ENCODE measurements at regions not wholly inside any gene's neighbourhood (a gene's known extent, or its start where the extent isn't known, plus 50 kb on each side); places are given as distances from the start of the nearest gene placed in this dataset.

DNA sequence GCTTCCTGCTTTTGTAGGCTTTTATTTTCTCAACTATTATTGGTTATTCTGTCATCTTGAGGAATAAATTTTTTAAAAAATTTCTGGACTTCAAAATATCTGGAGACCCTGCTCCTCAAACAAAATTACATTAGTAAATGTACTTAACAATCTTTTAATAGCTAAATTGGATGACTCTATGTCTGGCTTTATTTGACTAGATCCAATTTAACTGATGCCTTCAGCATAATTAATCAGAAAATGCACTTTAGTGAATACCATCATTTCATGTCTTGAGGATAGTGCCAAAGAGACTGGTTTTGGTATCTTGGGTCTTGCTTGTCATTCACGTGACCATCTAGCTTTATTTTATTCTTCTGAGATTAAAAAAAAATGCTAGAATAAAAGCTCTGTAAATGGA lies 1301.2 kb downstream of the JRKL start:
- no peak overlapping the region for H3K9ac ChIP-seq
- no peaks in the 10 kb centered on the region for H3K9me2 ChIP-seq
- H3K4me2 ChIP-seq = no peak overlapping the region
- ChIA-PET CTCF (no interaction called here), POLR2A (no interaction called here)
- no peaks in the 10 kb centered on the region for H3K4me1 ChIP-seq (ENCODE audit: control insufficient read depth in 1 of 2, insufficient read depth in 2 of 2, low read depth in 1 of 2, low read length in 1 of 2)
- TF ChIP-seq, protein P1, sequence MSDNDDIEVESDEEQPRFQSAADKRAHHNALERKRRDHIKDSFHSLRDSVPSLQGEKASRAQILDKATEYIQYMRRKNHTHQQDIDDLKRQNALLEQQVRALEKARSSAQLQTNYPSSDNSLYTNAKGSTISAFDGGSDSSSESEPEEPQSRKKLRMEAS (IDR thresholded peaks at IDR 0.05; ENCODE audit: low read depth) = no peak
- TF ChIP-seq TEAD4 (IDR thresholded peaks at IDR 0.05; ENCODE audit: borderline replicate concordance, insufficient read depth) = no peak
- no peak for TF ChIP-seq JUND (IDR thresholded peaks at IDR 0.05)
- no peak for TF ChIP-seq FOXM1 (IDR thresholded peaks at IDR 0.05; ENCODE audit: low read depth)
- TF ChIP-seq, protein P2, sequence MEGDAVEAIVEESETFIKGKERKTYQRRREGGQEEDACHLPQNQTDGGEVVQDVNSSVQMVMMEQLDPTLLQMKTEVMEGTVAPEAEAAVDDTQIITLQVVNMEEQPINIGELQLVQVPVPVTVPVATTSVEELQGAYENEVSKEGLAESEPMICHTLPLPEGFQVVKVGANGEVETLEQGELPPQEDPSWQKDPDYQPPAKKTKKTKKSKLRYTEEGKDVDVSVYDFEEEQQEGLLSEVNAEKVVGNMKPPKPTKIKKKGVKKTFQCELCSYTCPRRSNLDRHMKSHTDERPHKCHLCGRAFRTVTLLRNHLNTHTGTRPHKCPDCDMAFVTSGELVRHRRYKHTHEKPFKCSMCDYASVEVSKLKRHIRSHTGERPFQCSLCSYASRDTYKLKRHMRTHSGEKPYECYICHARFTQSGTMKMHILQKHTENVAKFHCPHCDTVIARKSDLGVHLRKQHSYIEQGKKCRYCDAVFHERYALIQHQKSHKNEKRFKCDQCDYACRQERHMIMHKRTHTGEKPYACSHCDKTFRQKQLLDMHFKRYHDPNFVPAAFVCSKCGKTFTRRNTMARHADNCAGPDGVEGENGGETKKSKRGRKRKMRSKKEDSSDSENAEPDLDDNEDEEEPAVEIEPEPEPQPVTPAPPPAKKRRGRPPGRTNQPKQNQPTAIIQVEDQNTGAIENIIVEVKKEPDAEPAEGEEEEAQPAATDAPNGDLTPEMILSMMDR (IDR thresholded peaks at IDR 0.05) = no peak
- no peak for TF ChIP-seq FOSL2 (IDR thresholded peaks at IDR 0.05; ENCODE audit: borderline replicate concordance, low read depth)
- no peaks in the 10 kb centered on the region for H3K79me2 ChIP-seq (ENCODE audit: insufficient read depth)
- no peaks in the 10 kb centered on the region for H3K9me3 ChIP-seq
- no peaks in the 10 kb centered on the region for H3K36me3 ChIP-seq (replicated peaks in 1 of 2; ENCODE audit: control insufficient read depth in 1 of 2, insufficient read depth in 2 of 2, low read length in 1 of 2)
- no peak overlapping the region for H3K4me3 ChIP-seq (ENCODE audit: low read depth in 2 of 2, low read length in 1 of 2)
- H3K27ac ChIP-seq (ENCODE audit: low read depth in 2 of 2, low read length in 1 of 2) = no peak overlapping the region
- WGBS (ENCODE audit: low lambda C conversion rate) = 18% methylated on average over 1 of the region's 1 CpG
- H3K27me3 ChIP-seq (ENCODE audit: insufficient read depth) = no peaks in the 10 kb centered on the region
- no peak overlapping the region for H2AFZ ChIP-seq (ENCODE audit: low read depth)
- no peak for DNase-seq
- H3F3A ChIP-seq (replicated peaks; ENCODE audit: insufficient read depth) = no peaks in the 10 kb centered on the region
- no peaks in the 10 kb centered on the region for H4K20me1 ChIP-seq (ENCODE audit: insufficient read depth)

DNA sequence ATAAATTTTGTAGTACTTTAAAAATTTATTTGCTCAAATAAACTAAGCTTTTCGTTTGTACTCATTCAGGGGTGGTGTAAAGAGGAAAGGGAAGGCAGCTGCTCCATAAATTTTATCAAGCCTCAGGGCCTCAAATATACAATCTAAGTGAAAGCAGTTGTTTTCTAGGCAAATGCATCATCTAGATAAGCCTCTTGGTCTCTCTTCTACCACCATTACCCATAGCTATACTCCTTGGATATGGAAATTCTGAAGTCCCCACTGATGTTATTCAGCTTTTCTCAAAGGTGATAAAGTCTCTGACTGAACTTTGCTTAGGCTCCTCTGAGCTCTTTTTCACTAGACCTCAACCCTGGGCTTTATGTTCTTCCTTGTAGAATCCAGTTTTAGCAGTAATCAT lies 1313.1 kb downstream of the JRKL start:
- ChIA-PET CTCF (no interaction called here), POLR2A (no interaction called here)
- Histone ChIP-seq H3K27me3 (ENCODE audit: insufficient read depth) (no peaks in the 10 kb centered on the region), H3K9me2 (no peaks in the 10 kb centered on the region), H3K4me1 (ENCODE audit: control insufficient read depth in 1 of 2, insufficient read depth in 2 of 2, low read depth in 1 of 2, low read length in 1 of 2) (no peaks in the 10 kb centered on the region), H2AFZ (ENCODE audit: low read depth) (no peak overlapping the region), H3F3A (replicated peaks; ENCODE audit: insufficient read depth) (no peaks in the 10 kb centered on the region), H3K9ac (no peak overlapping the region), H3K27ac (ENCODE audit: low read depth in 2 of 2, low read length in 1 of 2) (no peak overlapping the region), H3K4me2 (no peak overlapping the region), H3K9me3 (no peaks in the 10 kb centered on the region), H4K20me1 (ENCODE audit: insufficient read depth) (no peaks in the 10 kb centered on the region), H3K79me2 (ENCODE audit: insufficient read depth) (no peaks in the 10 kb centered on the region), H3K36me3 (replicated peaks in 1 of 2; ENCODE audit: control insufficient read depth in 1 of 2, insufficient read depth in 2 of 2, low read length in 1 of 2) (peaks cover 0 to 4% of the 10 kb centered on the region in 2 experiments), H3K4me3 (ENCODE audit: low read depth in 2 of 2, low read length in 1 of 2) (no peak overlapping the region)
- no peak for DNase-seq
- TF ChIP-seq FOSL2 (IDR thresholded peaks at IDR 0.05; ENCODE audit: borderline replicate concordance, low read depth) = no peak
- TF ChIP-seq, protein P3, sequence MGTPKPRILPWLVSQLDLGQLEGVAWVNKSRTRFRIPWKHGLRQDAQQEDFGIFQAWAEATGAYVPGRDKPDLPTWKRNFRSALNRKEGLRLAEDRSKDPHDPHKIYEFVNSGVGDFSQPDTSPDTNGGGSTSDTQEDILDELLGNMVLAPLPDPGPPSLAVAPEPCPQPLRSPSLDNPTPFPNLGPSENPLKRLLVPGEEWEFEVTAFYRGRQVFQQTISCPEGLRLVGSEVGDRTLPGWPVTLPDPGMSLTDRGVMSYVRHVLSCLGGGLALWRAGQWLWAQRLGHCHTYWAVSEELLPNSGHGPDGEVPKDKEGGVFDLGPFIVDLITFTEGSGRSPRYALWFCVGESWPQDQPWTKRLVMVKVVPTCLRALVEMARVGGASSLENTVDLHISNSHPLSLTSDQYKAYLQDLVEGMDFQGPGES (IDR thresholded peaks at IDR 0.05; ENCODE audit: low read depth, low read length) = no peak
- TF ChIP-seq SMC3 (IDR thresholded peaks at IDR 0.05; ENCODE audit: low read depth, low read length) = no peak
- no peak for TF ChIP-seq MXI1 (IDR thresholded peaks at IDR 0.05; ENCODE audit: low read depth, low read length)
- TF ChIP-seq EP300 (IDR thresholded peaks at IDR 0.05; ENCODE audit: borderline replicate concordance in 1 of 2, low read depth in 1 of 2, low read length in 1 of 2) = no peak
- TF ChIP-seq, protein P4, sequence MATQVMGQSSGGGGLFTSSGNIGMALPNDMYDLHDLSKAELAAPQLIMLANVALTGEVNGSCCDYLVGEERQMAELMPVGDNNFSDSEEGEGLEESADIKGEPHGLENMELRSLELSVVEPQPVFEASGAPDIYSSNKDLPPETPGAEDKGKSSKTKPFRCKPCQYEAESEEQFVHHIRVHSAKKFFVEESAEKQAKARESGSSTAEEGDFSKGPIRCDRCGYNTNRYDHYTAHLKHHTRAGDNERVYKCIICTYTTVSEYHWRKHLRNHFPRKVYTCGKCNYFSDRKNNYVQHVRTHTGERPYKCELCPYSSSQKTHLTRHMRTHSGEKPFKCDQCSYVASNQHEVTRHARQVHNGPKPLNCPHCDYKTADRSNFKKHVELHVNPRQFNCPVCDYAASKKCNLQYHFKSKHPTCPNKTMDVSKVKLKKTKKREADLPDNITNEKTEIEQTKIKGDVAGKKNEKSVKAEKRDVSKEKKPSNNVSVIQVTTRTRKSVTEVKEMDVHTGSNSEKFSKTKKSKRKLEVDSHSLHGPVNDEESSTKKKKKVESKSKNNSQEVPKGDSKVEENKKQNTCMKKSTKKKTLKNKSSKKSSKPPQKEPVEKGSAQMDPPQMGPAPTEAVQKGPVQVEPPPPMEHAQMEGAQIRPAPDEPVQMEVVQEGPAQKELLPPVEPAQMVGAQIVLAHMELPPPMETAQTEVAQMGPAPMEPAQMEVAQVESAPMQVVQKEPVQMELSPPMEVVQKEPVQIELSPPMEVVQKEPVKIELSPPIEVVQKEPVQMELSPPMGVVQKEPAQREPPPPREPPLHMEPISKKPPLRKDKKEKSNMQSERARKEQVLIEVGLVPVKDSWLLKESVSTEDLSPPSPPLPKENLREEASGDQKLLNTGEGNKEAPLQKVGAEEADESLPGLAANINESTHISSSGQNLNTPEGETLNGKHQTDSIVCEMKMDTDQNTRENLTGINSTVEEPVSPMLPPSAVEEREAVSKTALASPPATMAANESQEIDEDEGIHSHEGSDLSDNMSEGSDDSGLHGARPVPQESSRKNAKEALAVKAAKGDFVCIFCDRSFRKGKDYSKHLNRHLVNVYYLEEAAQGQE (IDR thresholded peaks at IDR 0.05; ENCODE audit: low read depth, low read length) = no peak
- TF ChIP-seq ELF1 (IDR thresholded peaks at IDR 0.05) = no peak
- TF ChIP-seq, protein P5, sequence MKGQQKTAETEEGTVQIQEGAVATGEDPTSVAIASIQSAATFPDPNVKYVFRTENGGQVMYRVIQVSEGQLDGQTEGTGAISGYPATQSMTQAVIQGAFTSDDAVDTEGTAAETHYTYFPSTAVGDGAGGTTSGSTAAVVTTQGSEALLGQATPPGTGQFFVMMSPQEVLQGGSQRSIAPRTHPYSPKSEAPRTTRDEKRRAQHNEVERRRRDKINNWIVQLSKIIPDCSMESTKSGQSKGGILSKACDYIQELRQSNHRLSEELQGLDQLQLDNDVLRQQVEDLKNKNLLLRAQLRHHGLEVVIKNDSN (IDR thresholded peaks at IDR 0.05; ENCODE audit: borderline replicate concordance, low read depth) = no peak
- TF ChIP-seq GATA2 (CRISPR knock-in tag; IDR thresholded peaks at IDR 0.05) = no peak
- no peak for TF ChIP-seq POLR2AphosphoS5 (IDR thresholded peaks at IDR 0.05; ENCODE audit: low read depth, low read length)
- TF ChIP-seq RCOR1 (IDR thresholded peaks at IDR 0.05; ENCODE audit: low read length) = no peak
- no peak for TF ChIP-seq TAF1 (IDR thresholded peaks at IDR 0.05; ENCODE audit: borderline replicate concordance, low read depth, low read length)
- TF ChIP-seq, protein P1 (IDR thresholded peaks at IDR 0.05; ENCODE audit: low read depth) = no peak
- WGBS (ENCODE audit: low lambda C conversion rate) = 26% methylated on average over 1 of the region's 1 CpG

Data from SK-N-SH (cell line).